H1 (cell line): ENCODE measurements at regions not wholly inside any gene's neighbourhood (a gene's known extent, or its start where the extent isn't known, plus 50 kb on each side); places are given as distances from the start of the nearest gene placed in this dataset.

ENCODE experiments used
- BRCA1 ChIP-seq: IDR thresholded peaks from 2 replicates; pipeline ENCODE4 v1.6.1; 2012; ENCODE audit warnings: low read depth, low read length, improper control_type of control experiment
- EZH2 ChIP-seq: fragments of 200-600 bp; sonication (generic); IDR thresholded peaks from 2 replicates; pipeline ENCODE4 v1.7.1; 2012; ENCODE audit warnings: low read depth, mild to moderate bottlenecking, moderate library complexity, low read length, inconsistent platforms; ENCODE audit not compliant: severe bottlenecking
- GABPA ChIP-seq: IDR thresholded peaks from 2 replicates; pipeline ENCODE4 v1.6.1; 2011; ENCODE audit warnings: mild to moderate bottlenecking, low read length, moderate library complexity, borderline replicate concordance; ENCODE audit not compliant: insufficient read depth
- NANOG ChIP-seq: IDR thresholded peaks from 2 replicates; pipeline ENCODE4 v1.6.1; 2011; ENCODE audit warnings: low read length, low read depth, mild to moderate bottlenecking, inconsistent platforms; ENCODE audit not compliant: insufficient read depth, poor library complexity, severe bottlenecking
- POLR2AphosphoS5 ChIP-seq: IDR thresholded peaks from 2 replicates; pipeline ENCODE4 v1.6.1; 2011; ENCODE audit warnings: low read depth, low read length
- RFX5 ChIP-seq: IDR thresholded peaks from 2 replicates; pipeline ENCODE4 v1.6.1; 2011; ENCODE audit warnings: low read depth, low read length, improper control_type of control experiment, borderline replicate concordance
- RNF2 ChIP-seq: fragments of 200-900, 300-1000 bp; sonication (generic); IDR thresholded peaks from 2 replicates; pipeline ENCODE4 v1.7.1; 2016; ENCODE audit warnings: borderline replicate concordance, low read depth, mild to moderate bottlenecking, antibody characterized with exemption, low read length; ENCODE audit not compliant: poor library complexity, severe bottlenecking; ENCODE audit errors: missing control alignments
- TAF1 ChIP-seq: IDR thresholded peaks from 2 replicates; pipeline ENCODE4 v1.6.1; 2011; ENCODE audit warnings: mild to moderate bottlenecking, low read depth, low read length
- TF ChIP-seq, protein P1 (sequence below), 3 experiments: IDR thresholded peaks; 1 replicate in 2 of 3; 2 replicates in 1 of 3; pipeline versions ENCODE4 v1.5.1 to v1.6.1; 2011; ENCODE audit warnings: low read length in 3 of 3, mild to moderate bottlenecking in 3 of 3, inconsistent platforms in 2 of 3, low read depth in 1 of 3, moderate library complexity in 1 of 3; ENCODE audit not compliant: insufficient read depth in 1 of 3; ENCODE audit errors: control extremely low read depth in 1 of 3
- TF ChIP-seq, protein P2 (sequence below): IDR thresholded peaks from 2 replicates; pipeline ENCODE4 v1.6.1; 2011; ENCODE audit warnings: low read depth, mild to moderate bottlenecking, low read length; ENCODE audit not compliant: insufficient read depth

DNA sequence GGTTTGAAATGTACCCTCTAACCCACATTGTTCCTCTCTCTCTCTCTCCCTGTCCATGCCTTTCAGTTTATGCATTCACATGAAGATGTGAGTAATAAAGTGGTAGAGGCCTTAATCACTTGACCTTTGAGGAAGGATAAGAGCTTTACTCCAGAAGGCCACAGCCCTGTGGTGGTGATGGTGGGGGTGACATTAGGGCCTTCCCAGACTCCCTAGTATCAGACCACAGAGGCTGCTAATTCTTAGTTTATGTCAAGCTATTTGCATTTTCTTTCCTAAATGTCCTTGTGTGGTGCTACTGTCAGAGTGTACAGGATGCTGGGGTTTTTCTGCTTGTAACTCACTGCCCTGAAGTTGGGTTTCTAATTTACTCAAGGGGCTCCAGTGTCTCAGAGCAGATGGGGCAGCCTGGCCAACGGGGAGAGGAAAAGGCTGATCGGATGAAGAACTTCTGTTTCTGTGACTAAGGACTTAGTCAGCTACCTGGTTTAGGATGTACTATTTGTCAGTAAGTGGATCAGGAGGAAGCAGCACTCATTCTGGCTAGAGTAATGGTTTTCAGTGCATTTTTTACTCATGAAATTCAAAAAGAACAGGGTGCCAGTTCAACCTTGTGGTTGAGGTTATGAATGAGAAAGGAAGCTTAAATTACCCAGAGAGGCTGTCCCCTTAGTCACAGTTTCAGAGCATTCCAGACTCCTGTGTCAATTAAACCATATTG is 509.6 kb upstream of the DIPK2B start:
- no peak for TF ChIP-seq TAF1
- TF ChIP-seq POLR2AphosphoS5 = no peak
- TF ChIP-seq, protein P1, sequence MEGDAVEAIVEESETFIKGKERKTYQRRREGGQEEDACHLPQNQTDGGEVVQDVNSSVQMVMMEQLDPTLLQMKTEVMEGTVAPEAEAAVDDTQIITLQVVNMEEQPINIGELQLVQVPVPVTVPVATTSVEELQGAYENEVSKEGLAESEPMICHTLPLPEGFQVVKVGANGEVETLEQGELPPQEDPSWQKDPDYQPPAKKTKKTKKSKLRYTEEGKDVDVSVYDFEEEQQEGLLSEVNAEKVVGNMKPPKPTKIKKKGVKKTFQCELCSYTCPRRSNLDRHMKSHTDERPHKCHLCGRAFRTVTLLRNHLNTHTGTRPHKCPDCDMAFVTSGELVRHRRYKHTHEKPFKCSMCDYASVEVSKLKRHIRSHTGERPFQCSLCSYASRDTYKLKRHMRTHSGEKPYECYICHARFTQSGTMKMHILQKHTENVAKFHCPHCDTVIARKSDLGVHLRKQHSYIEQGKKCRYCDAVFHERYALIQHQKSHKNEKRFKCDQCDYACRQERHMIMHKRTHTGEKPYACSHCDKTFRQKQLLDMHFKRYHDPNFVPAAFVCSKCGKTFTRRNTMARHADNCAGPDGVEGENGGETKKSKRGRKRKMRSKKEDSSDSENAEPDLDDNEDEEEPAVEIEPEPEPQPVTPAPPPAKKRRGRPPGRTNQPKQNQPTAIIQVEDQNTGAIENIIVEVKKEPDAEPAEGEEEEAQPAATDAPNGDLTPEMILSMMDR (IDR thresholded peaks at IDR 0.05; ENCODE audit: control extremely low read depth in 1 of 3, insufficient read depth in 1 of 3, low read depth in 1 of 3, low read length in 3 of 3) = no peak
- TF ChIP-seq RNF2 = no peak
- no peak for TF ChIP-seq NANOG
- TF ChIP-seq EZH2 = no peak
- no peak for TF ChIP-seq BRCA1
- TF ChIP-seq GABPA = no peak
- TF ChIP-seq, protein P2, sequence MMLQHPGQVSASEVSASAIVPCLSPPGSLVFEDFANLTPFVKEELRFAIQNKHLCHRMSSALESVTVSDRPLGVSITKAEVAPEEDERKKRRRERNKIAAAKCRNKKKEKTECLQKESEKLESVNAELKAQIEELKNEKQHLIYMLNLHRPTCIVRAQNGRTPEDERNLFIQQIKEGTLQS = no peak
- TF ChIP-seq RFX5 = no peak
